ENCODE measurements at regions not wholly inside any gene's neighbourhood (a gene's known extent, or its start where the extent isn't known, plus 50 kb on each side); places are given as distances from the start of the nearest gene placed in this dataset.
A peak's percentile ranks its signal among the peaks of the same experiment; 100 is the strongest.

DNA sequence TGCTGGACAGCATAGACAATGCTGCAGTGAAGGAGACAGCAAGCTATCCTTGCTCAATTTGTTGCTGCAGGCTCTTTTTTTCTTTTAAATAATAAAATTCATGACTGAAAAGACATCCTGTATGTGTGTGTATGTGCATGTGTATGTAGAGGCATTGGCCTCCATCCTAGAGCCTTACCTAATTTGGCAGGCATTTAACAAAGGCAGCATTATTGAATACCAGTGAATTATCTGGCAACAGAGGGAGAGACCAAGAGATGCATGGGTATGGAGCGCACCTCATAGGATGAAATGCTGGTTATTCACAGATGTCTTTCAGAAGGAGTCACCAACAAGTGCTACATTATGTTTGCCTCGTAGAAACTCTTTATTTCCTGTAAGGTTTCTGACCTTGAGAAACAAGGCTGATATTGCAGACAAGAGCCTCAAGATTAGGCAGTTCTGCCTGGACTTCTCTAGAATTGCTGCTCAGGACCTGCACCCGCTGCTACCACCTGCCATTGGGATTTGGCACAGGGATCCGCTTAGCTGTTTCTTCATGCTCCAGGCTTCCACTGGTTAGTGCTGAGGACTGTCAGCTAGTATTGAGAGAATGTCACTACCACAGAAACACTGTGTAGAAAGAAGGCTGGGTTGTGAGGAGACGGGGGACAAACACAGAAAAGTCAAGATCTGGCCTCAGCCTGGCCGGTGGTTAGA is 247.7 kb upstream of the RFX3 start:
- no peaks in the 10 kb centered on the region for H3K27me3 ChIP-seq
- no peak for DNase-seq (ENCODE audit: low spot score in 2 of 2)
- H3K4me1 ChIP-seq: no peaks in the 10 kb centered on the region
- no peak overlapping the region for H3K4me3 ChIP-seq
- TF ChIP-seq EP300 (IDR thresholded peaks at IDR 0.05) (no peak), POLR2A (IDR thresholded peaks at IDR 0.05) (no peak), POLR2AphosphoS5 (IDR thresholded peaks at IDR 0.05) (no peak)
- TF ChIP-seq, protein P1, sequence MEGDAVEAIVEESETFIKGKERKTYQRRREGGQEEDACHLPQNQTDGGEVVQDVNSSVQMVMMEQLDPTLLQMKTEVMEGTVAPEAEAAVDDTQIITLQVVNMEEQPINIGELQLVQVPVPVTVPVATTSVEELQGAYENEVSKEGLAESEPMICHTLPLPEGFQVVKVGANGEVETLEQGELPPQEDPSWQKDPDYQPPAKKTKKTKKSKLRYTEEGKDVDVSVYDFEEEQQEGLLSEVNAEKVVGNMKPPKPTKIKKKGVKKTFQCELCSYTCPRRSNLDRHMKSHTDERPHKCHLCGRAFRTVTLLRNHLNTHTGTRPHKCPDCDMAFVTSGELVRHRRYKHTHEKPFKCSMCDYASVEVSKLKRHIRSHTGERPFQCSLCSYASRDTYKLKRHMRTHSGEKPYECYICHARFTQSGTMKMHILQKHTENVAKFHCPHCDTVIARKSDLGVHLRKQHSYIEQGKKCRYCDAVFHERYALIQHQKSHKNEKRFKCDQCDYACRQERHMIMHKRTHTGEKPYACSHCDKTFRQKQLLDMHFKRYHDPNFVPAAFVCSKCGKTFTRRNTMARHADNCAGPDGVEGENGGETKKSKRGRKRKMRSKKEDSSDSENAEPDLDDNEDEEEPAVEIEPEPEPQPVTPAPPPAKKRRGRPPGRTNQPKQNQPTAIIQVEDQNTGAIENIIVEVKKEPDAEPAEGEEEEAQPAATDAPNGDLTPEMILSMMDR (IDR thresholded peaks at IDR 0.05): no peak
- H3K9me3 ChIP-seq: no peaks in the 10 kb centered on the region
- 85% methylated on average over 6 of the region's 6 CpGs for WGBS
- H3K27ac ChIP-seq: peak overlapping the region; percentile 0
- H3K36me3 ChIP-seq: no peaks in the 10 kb centered on the region

DNA sequence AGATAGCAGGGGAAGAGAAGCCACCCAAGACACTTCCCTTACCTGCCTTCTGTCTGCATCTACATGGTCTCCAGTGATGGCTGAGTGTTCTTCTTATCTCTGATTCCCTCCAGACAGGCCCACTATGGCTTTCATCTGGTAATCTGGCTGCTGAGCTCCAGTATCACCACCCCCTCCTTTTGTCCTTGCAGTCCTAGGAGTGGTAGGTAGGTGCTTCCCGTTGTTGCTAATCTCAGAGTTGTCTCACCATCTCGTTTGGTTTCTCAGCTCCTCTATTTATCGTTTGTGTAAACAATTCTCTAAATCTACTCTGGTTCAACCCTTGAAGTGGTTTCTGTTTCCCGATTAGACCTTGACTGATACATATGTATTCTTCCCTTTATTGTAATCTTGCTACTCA is 243.8 kb upstream of the RFX3 start:
- Histone ChIP-seq H3K27me3 (no peaks in the 10 kb centered on the region), H3K9me3 (no peaks in the 10 kb centered on the region), H3K4me1 (no peaks in the 10 kb centered on the region), H3K4me3 (no peak overlapping the region), H3K27ac (no peak overlapping the region), H3K36me3 (no peaks in the 10 kb centered on the region)
- no peak for DNase-seq (ENCODE audit: low spot score in 2 of 2)
- WGBS: 56% methylated on average over 4 of the region's 4 CpGs
- TF ChIP-seq, protein P1 (IDR thresholded peaks at IDR 0.05): no peak
- TF ChIP-seq POLR2AphosphoS5 (IDR thresholded peaks at IDR 0.05): no peak

DNA sequence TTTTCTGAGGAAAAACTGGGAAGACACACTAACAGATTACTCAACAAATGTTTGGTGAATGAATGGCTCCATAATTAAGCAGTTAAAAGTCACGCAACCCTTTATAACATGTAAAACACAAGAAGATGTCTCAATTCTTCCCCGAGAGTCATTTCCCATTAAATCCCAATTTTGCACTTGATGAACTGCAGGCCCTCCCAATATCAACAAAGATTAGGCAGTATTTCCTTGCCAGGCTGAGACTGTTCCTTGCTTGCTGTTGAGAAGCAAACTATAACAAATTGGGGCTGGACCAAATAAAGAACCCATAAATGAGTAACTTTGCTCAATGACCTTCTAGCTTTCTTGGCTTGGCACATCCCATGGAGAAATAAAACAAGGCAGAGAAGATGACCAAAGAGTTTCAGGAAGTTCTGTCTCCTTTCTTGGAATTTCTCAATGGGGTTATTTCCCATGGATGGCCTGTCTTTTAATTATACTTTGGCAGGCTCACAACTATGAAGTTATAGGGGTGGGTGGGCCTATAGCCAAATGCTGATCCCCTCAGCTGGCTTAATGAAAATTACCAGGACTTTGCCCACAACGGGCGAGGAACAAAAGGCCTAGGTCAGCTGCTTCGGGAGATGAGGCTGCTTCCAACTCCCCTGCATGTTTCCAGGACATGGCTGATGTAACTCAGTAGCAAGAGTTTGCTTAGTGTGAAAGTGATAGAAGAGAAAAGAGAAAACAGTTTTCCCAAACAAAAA is 243.1 kb upstream of the RFX3 start:
- no peaks in the 10 kb centered on the region for H3K27me3 ChIP-seq
- TF ChIP-seq, protein P1 (IDR thresholded peaks at IDR 0.05): no peak
- TF ChIP-seq EP300 (IDR thresholded peaks at IDR 0.05) (no peak), POLR2A (IDR thresholded peaks at IDR 0.05) (no peak), POLR2AphosphoS5 (IDR thresholded peaks at IDR 0.05) (no peak)
- H3K4me3 ChIP-seq: no peak overlapping the region
- H3K9me3 ChIP-seq: no peaks in the 10 kb centered on the region
- H3K4me1 ChIP-seq: no peaks in the 10 kb centered on the region
- 62% methylated on average over 5 of the region's 5 CpGs for WGBS
- no peak for DNase-seq (ENCODE audit: low spot score in 2 of 2)
- no peak overlapping the region for H3K27ac ChIP-seq
- H3K36me3 ChIP-seq: no peaks in the 10 kb centered on the region

DNA sequence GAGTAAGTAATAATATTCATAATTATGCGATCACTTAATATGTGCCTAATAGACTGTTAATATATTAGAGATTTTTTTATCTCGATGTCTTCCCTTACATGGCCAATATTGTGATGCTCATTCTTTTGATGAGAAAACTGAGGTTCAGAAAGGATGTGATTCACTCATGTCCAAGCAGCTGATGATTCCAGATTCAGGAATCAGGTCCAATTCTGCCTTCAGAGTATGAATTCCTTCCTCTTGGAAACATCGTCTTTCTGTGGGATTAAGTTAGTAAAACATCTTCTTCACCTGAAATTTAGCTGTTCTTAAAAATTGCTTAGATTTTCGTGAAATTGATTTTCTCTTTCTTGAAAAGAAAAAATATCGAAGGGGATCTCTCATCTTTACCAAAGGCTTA is 242.5 kb upstream of the RFX3 start:
- Histone ChIP-seq H3K4me1 (no peaks in the 10 kb centered on the region), H3K27me3 (no peaks in the 10 kb centered on the region), H3K4me3 (no peak overlapping the region), H3K36me3 (no peaks in the 10 kb centered on the region), H3K27ac (no peak overlapping the region), H3K9me3 (no peaks in the 10 kb centered on the region)
- TF ChIP-seq, protein P1 (IDR thresholded peaks at IDR 0.05): no peak
- TF ChIP-seq EP300 (IDR thresholded peaks at IDR 0.05): no peak
- TF ChIP-seq POLR2AphosphoS5 (IDR thresholded peaks at IDR 0.05): no peak
- no peak for TF ChIP-seq POLR2A (IDR thresholded peaks at IDR 0.05)
- no peak for DNase-seq (ENCODE audit: low spot score in 2 of 2)
- 83% methylated on average over 5 of the region's 5 CpGs for WGBS

DNA sequence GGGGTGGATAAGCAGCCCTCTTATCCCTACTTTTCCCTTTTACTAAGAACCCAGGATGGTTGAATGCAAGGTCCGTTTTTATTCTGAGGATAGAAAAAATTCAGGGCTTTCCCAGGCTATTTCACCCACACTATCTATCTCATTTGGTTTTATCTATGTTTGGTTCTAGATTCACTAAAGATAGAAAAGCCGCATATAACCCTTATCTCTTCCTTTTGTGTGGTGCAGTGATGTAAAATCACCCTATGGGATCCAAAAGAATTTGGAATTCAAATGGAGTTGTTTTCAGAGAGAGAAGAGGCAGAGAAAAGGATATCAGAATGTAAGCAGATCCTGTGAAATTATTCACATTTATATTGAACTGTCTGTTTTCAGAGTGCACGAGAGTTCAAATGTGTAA is 236.3 kb upstream of the RFX3 start:
- peaks cover 6% of the 10 kb centered on the region for H3K4me1 ChIP-seq
- no peak for DNase-seq (ENCODE audit: low spot score in 2 of 2)
- H3K27ac ChIP-seq: no peak overlapping the region
- H3K4me3 ChIP-seq: no peak overlapping the region
- no peaks in the 10 kb centered on the region for H3K9me3 ChIP-seq
- WGBS: 60% methylated on average over 3 of the region's 3 CpGs
- H3K27me3 ChIP-seq: no peaks in the 10 kb centered on the region
- H3K36me3 ChIP-seq: no peaks in the 10 kb centered on the region
- TF ChIP-seq, protein P1 (IDR thresholded peaks at IDR 0.05): no peak
- TF ChIP-seq POLR2A (IDR thresholded peaks at IDR 0.05) (no peak), POLR2AphosphoS5 (IDR thresholded peaks at IDR 0.05) (no peak), EP300 (IDR thresholded peaks at IDR 0.05) (no peak)

Measured in suprapubic skin (tissue), 4 donors.